IPS-20b (cell line): ENCODE measurements at regions not wholly inside any gene's neighbourhood (a gene's known extent, or its start where the extent isn't known, plus 50 kb on each side); places are given as distances from the start of the nearest gene placed in this dataset.

Source experiments
- H3K27ac ChIP-seq: one replicate; pipeline ENCODE4 v1.5.1; 2013; ENCODE audit warnings: low read length
- H3K27me3 ChIP-seq: 2 replicates; pipeline ENCODE4 v1.6.1; 2013; ENCODE audit warnings: mild to moderate bottlenecking, low read length, inconsistent platforms; ENCODE audit not compliant: insufficient read depth
- H3K36me3 ChIP-seq: 2 replicates; pipeline ENCODE4 v1.6.1; 2013; ENCODE audit warnings: low read depth, mild to moderate bottlenecking, inconsistent platforms, low read length, moderate library complexity; ENCODE audit not compliant: insufficient read depth
- H3K4me1 ChIP-seq: 2 replicates; pipeline ENCODE4 v1.6.1; 2013; ENCODE audit warnings: mild to moderate bottlenecking, control low read depth, inconsistent platforms, low read length, moderate library complexity; ENCODE audit not compliant: insufficient read depth
- H3K4me3 ChIP-seq: 2 replicates; pipeline ENCODE4 v1.5.1; 2013; ENCODE audit warnings: mild to moderate bottlenecking, low read length, inconsistent platforms
- H3K9ac ChIP-seq: 2 replicates; pipeline ENCODE4 v1.6.1; 2013; ENCODE audit warnings: low read depth, mild to moderate bottlenecking, inconsistent platforms, low read length, moderate library complexity
- H3K9me3 ChIP-seq: 2 replicates; pipeline ENCODE4 v1.6.1; 2013; ENCODE audit warnings: mild to moderate bottlenecking, low read depth, low read length, inconsistent platforms; ENCODE audit not compliant: insufficient read depth

- H3K9ac ChIP-seq, result no peak overlapping the region
- no peaks in the 10 kb centered on the region for H3K9me3 ChIP-seq
- no peaks in the 10 kb centered on the region for H3K27me3 ChIP-seq
- H3K4me1 ChIP-seq, result peaks cover 3% of the 10 kb centered on the region; the same call in 1 of the 2 replicates
- H3K27ac ChIP-seq, result no peak overlapping the region
- no peak overlapping the region for H3K4me3 ChIP-seq
- H3K36me3 ChIP-seq, result no peaks in the 10 kb centered on the region
These were observed 217.2 kb upstream of the NXPH2 start for GRCh38 chr2:138997346-138997745.

GRCh38 chr2:138994502-138994901 is 214.3 kb upstream of the NXPH2 start:
- Histone ChIP-seq H3K27me3 (no peaks in the 10 kb centered on the region), H3K27ac (no peak overlapping the region), H3K36me3 (no peaks in the 10 kb centered on the region), H3K9me3 (0 out of 2 replicates have a peak, but pooled peaks cover 2% of the 10 kb centered on the region), H3K4me1 (no peaks in the 10 kb centered on the region), H3K4me3 (no peak overlapping the region), H3K9ac (no peak overlapping the region)

- Histone ChIP-seq H3K4me3 (no peak overlapping the region), H3K36me3 (no peaks in the 10 kb centered on the region), H3K9ac (no peak overlapping the region), H3K4me1 (no peaks in the 10 kb centered on the region), H3K27ac (no peak overlapping the region), H3K27me3 (no peaks in the 10 kb centered on the region), H3K9me3 (peaks cover 5% of the 10 kb centered on the region; the same call in 1 of the 2 replicates)
These were observed 205.7 kb upstream of the NXPH2 start for GRCh38 chr2:138985881-138986280.

GRCh38 chr2:138979131-138979785 is 199.1 kb upstream of the NXPH2 start:
- H3K4me3 ChIP-seq, result no peak overlapping the region
- H3K36me3 ChIP-seq, result no peaks in the 10 kb centered on the region
- H3K9me3 ChIP-seq, result no peaks in the 10 kb centered on the region
- no peaks in the 10 kb centered on the region for H3K4me1 ChIP-seq
- no peak overlapping the region for H3K27ac ChIP-seq
- no peaks in the 10 kb centered on the region for H3K27me3 ChIP-seq
- H3K9ac ChIP-seq, result no peak overlapping the region

- Histone ChIP-seq H3K4me1 (no peaks in the 10 kb centered on the region), H3K27ac (no peak overlapping the region), H3K9me3 (no peaks in the 10 kb centered on the region), H3K9ac (no peak overlapping the region), H3K36me3 (no peaks in the 10 kb centered on the region), H3K27me3 (no peaks in the 10 kb centered on the region), H3K4me3 (no peak overlapping the region)
These were observed 194.5 kb upstream of the NXPH2 start for GRCh38 chr2:138974651-138975050.

GRCh38 chr2:138964418-138964817 is 184.2 kb upstream of the NXPH2 start:
- Histone ChIP-seq H3K9ac (no peak overlapping the region), H3K4me1 (peaks cover 5% of the 10 kb centered on the region; the same call in 1 of the 2 replicates), H3K27me3 (no peaks in the 10 kb centered on the region), H3K9me3 (no peaks in the 10 kb centered on the region), H3K27ac (no peak overlapping the region), H3K4me3 (no peak overlapping the region), H3K36me3 (no peaks in the 10 kb centered on the region)

- Histone ChIP-seq H3K27ac (no peak overlapping the region), H3K9ac (no peak overlapping the region), H3K4me3 (no peak overlapping the region), H3K27me3 (no peaks in the 10 kb centered on the region), H3K36me3 (no peaks in the 10 kb centered on the region), H3K4me1 (peaks cover 13% of the 10 kb centered on the region; the same call in 1 of the 2 replicates), H3K9me3 (no peaks in the 10 kb centered on the region)
These were observed 182.5 kb upstream of the NXPH2 start for GRCh38 chr2:138962686-138963085.

GRCh38 chr2:138960191-138960590 is 180.0 kb upstream of the NXPH2 start:
- Histone ChIP-seq H3K27ac (no peak overlapping the region), H3K4me1 (peaks cover 24% of the 10 kb centered on the region), H3K27me3 (no peaks in the 10 kb centered on the region), H3K4me3 (no peak overlapping the region), H3K9ac (no peak overlapping the region), H3K9me3 (no peaks in the 10 kb centered on the region), H3K36me3 (no peaks in the 10 kb centered on the region)

GRCh38 chr2:138959031-138959430 is 178.8 kb upstream of the NXPH2 start:
- Histone ChIP-seq H3K4me3 (no peak overlapping the region), H3K36me3 (no peaks in the 10 kb centered on the region), H3K27ac (no peak overlapping the region), H3K9me3 (peaks cover 9% of the 10 kb centered on the region), H3K27me3 (no peaks in the 10 kb centered on the region), H3K9ac (no peak overlapping the region), H3K4me1 (peaks cover 24% of the 10 kb centered on the region)

GRCh38 chr2:138956116-138956515 is 175.9 kb upstream of the NXPH2 start:
- Histone ChIP-seq H3K27ac (no peak overlapping the region), H3K27me3 (no peaks in the 10 kb centered on the region), H3K9me3 (peaks cover 10% of the 10 kb centered on the region), H3K4me1 (peaks cover 24% of the 10 kb centered on the region), H3K9ac (no peak overlapping the region), H3K4me3 (no peak overlapping the region), H3K36me3 (no peaks in the 10 kb centered on the region)

GRCh38 chr2:138950486-138950885 is 170.3 kb upstream of the NXPH2 start:
- peaks cover 10% of the 10 kb centered on the region for H3K9me3 ChIP-seq
- H3K36me3 ChIP-seq, result no peaks in the 10 kb centered on the region
- H3K9ac ChIP-seq, result no peak overlapping the region
- H3K27me3 ChIP-seq, result no peaks in the 10 kb centered on the region
- H3K4me3 ChIP-seq, result no peak overlapping the region
- no peaks in the 10 kb centered on the region for H3K4me1 ChIP-seq
- no peak overlapping the region for H3K27ac ChIP-seq

- Histone ChIP-seq H3K9ac (no peak overlapping the region), H3K27ac (no peak overlapping the region), H3K4me3 (no peak overlapping the region)
These were observed 169.3 kb upstream of the NXPH2 start for GRCh38 chr2:138949517-138949916.

More at GRCh38 chr2:138949517-138949916, 169.3 kb upstream of the NXPH2 start:
- Histone ChIP-seq H3K4me1 (no peaks in the 10 kb centered on the region), H3K36me3 (no peaks in the 10 kb centered on the region), H3K9me3 (peaks cover 6% of the 10 kb centered on the region; the same call in 1 of the 2 replicates), H3K27me3 (no peaks in the 10 kb centered on the region)
